Thymus (tissue), 11 donors: ENCODE measurements at regions not wholly inside any gene's neighbourhood (a gene's known extent, or its start where the extent isn't known, plus 50 kb on each side); places are given as distances from the start of the nearest gene placed in this dataset.

Experiments
- DNase-seq, 9 donors: peaks; one replicate each; pipeline ENCODE4 v3.0.0-alpha.2; 2013; ENCODE audit warnings: low spot score in 9 of 9, low read depth in 6 of 9, missing footprints in 1 of 9
- H3K27ac ChIP-seq, 2 donors: one replicate each; pipeline ENCODE4 v1.5.1; 2013; ENCODE audit warnings: control low read depth in 1 of 2, low read depth in 1 of 2, low read length in 1 of 2, mild to moderate bottlenecking in 1 of 2, moderate library complexity in 1 of 2
- H3K27me3 ChIP-seq, 2 donors: one replicate each; pipeline ENCODE4 v1.5.1; 2013; ENCODE audit warnings: low read length in 1 of 2; ENCODE audit not compliant: control insufficient read depth in 2 of 2, insufficient read depth in 1 of 2
- H3K36me3 ChIP-seq, 2 donors: one replicate each; pipeline ENCODE4 v1.5.1; 2013; ENCODE audit warnings: low read length in 1 of 2, mild to moderate bottlenecking in 1 of 2, moderate library complexity in 1 of 2; ENCODE audit not compliant: control insufficient read depth in 2 of 2, insufficient read depth in 2 of 2
- H3K4me1 ChIP-seq, 2 donors: one replicate each; pipeline ENCODE4 v1.5.1; 2013; ENCODE audit warnings: low read length in 2 of 2; ENCODE audit not compliant: control insufficient read depth in 2 of 2, insufficient read depth in 2 of 2
- H3K4me3 ChIP-seq, 2 donors: one replicate each; pipeline ENCODE4 v1.5.1; 2013; ENCODE audit warnings: low read length in 2 of 2, control low read depth in 1 of 2, mild to moderate bottlenecking in 1 of 2
- H3K9me3 ChIP-seq, 2 donors: one replicate each; pipeline ENCODE4 v1.5.1; 2013; ENCODE audit warnings: low read length in 1 of 2, mild to moderate bottlenecking in 1 of 2; ENCODE audit not compliant: control insufficient read depth in 2 of 2, insufficient read depth in 1 of 2
- WGBS: extraction: QIAGEN DNeasy Blood & Tissue Kit; methylation state at CpG from one replicate; pipeline ENCODE4 v1.1.7; 2013; 5-methylcytosine and 5-hydroxymethylcytosine counted together
- donor health status: healthy.

- WGBS, result 94% methylated on average over 9 of the region's 9 CpGs
- no peaks in the 10 kb centered on the region for H3K36me3 ChIP-seq
- DNase-seq, result no peak
- peaks cover 0 to 6% of the 10 kb centered on the region in 2 donors for H3K27me3 ChIP-seq
- H3K4me1 ChIP-seq, result no peaks in the 10 kb centered on the region
- H3K4me3 ChIP-seq, result no peak overlapping the region
- H3K9me3 ChIP-seq, result no peaks in the 10 kb centered on the region
- no peak overlapping the region for H3K27ac ChIP-seq
These were observed 161.5 kb upstream of the MCTP2 start for GRCh38 chr15:94069844-94070243.

DNA sequence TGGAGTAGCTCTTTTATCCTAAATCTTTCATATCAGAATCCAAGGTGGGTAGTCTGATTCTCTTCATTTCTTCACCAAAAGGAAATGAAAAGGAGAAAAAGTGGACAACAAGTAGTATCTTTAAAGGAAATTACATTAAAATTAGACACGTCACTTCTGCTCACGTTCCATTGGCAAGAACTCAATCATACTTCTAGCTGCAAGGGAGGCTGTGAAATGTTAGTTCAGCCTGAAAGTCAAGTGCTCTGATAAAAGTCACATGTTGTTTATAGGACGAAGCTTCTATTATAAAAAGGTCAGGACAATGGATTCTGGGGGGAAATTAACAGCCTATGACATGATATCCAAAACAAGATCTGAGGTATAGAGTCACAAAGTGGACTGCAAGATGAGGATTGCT lies 164.6 kb upstream of the MCTP2 start:
- 95% methylated on average over 3 of the region's 3 CpGs for WGBS
- H3K36me3 ChIP-seq, result no peaks in the 10 kb centered on the region
- H3K27me3 ChIP-seq, result peaks cover 0 to 6% of the 10 kb centered on the region in 2 donors
- H3K9me3 ChIP-seq, result no peaks in the 10 kb centered on the region
- DNase-seq, result no peak
- H3K27ac ChIP-seq, result no peak overlapping the region
- H3K4me3 ChIP-seq, result no peak overlapping the region
- H3K4me1 ChIP-seq, result no peaks in the 10 kb centered on the region

- 92% methylated on average over 3 of the region's 3 CpGs for WGBS
- Histone ChIP-seq H3K9me3 (no peaks in the 10 kb centered on the region), H3K27me3 (peaks cover 0 to 6% of the 10 kb centered on the region in 2 donors), H3K36me3 (no peaks in the 10 kb centered on the region), H3K4me3 (no peak overlapping the region), H3K27ac (no peak overlapping the region), H3K4me1 (no peaks in the 10 kb centered on the region)
- no peak for DNase-seq
These were observed 165.3 kb upstream of the MCTP2 start for GRCh38 chr15:94066046-94066445.

- H3K27ac ChIP-seq, result no peak overlapping the region
- no peak for DNase-seq
- no peak overlapping the region for H3K4me3 ChIP-seq
- 96% methylated on average over 2 of the region's 2 CpGs for WGBS
- H3K27me3 ChIP-seq, result no peaks in the 10 kb centered on the region
- H3K36me3 ChIP-seq, result no peaks in the 10 kb centered on the region
- no peaks in the 10 kb centered on the region for H3K9me3 ChIP-seq
- H3K4me1 ChIP-seq, result no peaks in the 10 kb centered on the region
These were observed 166.6 kb upstream of the MCTP2 start for GRCh38 chr15:94064676-94065313.

DNA sequence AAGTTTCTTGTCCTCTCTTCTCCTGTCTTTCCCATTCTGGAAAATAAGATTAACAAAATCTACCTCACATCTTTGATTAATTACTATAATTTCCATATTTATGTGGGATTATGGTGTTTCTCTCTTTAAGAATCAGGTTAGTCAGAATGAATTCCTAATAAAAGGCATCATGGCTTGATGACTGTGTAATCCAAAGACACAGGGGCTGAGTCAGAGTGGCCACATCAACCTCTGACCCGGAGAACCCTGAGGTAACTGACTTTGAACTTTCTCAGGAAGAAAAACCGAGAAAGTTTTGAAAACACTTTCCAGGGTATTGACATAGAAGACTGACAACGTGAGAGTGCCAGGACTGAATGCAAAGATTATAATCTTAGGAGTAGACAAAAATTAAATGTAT lies 170.3 kb upstream of the MCTP2 start:
- Histone ChIP-seq H3K9me3 (no peaks in the 10 kb centered on the region), H3K36me3 (no peaks in the 10 kb centered on the region), H3K27ac (no peak overlapping the region), H3K27me3 (no peaks in the 10 kb centered on the region), H3K4me3 (no peak overlapping the region), H3K4me1 (no peaks in the 10 kb centered on the region)
- DNase-seq, result no peak
- WGBS, result 90% methylated on average over 3 of the region's 3 CpGs

- 20% methylated on average over 3 of the region's 3 CpGs for WGBS
- peak in 1 of 9 donors; percentile 19 for DNase-seq
- no peaks in the 10 kb centered on the region for H3K36me3 ChIP-seq
- H3K9me3 ChIP-seq, result no peaks in the 10 kb centered on the region
- H3K27ac ChIP-seq, result no peak overlapping the region
- no peaks in the 10 kb centered on the region for H3K27me3 ChIP-seq
- H3K4me1 ChIP-seq, result no peaks in the 10 kb centered on the region
- H3K4me3 ChIP-seq, result no peak overlapping the region
These were observed 172.3 kb upstream of the MCTP2 start for GRCh38 chr15:94059013-94059587.

GRCh38 chr15:94057305-94057704 lies 174.1 kb upstream of the MCTP2 start:
- no peak for DNase-seq
- Histone ChIP-seq H3K36me3 (no peaks in the 10 kb centered on the region), H3K27ac (no peak overlapping the region), H3K27me3 (no peaks in the 10 kb centered on the region), H3K4me1 (no peaks in the 10 kb centered on the region), H3K4me3 (no peak overlapping the region), H3K9me3 (no peaks in the 10 kb centered on the region)
- 85% methylated on average over 1 of the region's 1 CpG for WGBS

GRCh38 chr15:94056314-94056713 lies 175.0 kb upstream of the MCTP2 start:
- Histone ChIP-seq H3K4me3 (no peak overlapping the region), H3K27ac (no peak overlapping the region), H3K9me3 (no peaks in the 10 kb centered on the region), H3K36me3 (no peaks in the 10 kb centered on the region), H3K4me1 (no peaks in the 10 kb centered on the region), H3K27me3 (no peaks in the 10 kb centered on the region)
- no peak for DNase-seq

- no peak overlapping the region for H3K27ac ChIP-seq
- no peaks in the 10 kb centered on the region for H3K9me3 ChIP-seq
- no peaks in the 10 kb centered on the region for H3K36me3 ChIP-seq
- no peak overlapping the region for H3K4me3 ChIP-seq
- no peak for DNase-seq
- H3K27me3 ChIP-seq, result no peaks in the 10 kb centered on the region
- no peaks in the 10 kb centered on the region for H3K4me1 ChIP-seq
These were observed 177.7 kb upstream of the MCTP2 start for GRCh38 chr15:94053626-94054025.
